GM12878 (cell line): ENCODE measurements at regions not wholly inside any gene's neighbourhood (a gene's known extent, or its start where the extent isn't known, plus 50 kb on each side); places are given as distances from the start of the nearest gene placed in this dataset.

Experiments used
- BACH1 ChIP-seq: fragments of 450-650 bp; IDR thresholded peaks from 2 replicates; pipeline ENCODE4 v1.6.1; 2017; ENCODE audit warnings: mild to moderate bottlenecking, borderline replicate concordance
- BCL3 ChIP-seq: IDR thresholded peaks from 2 replicates; pipeline ENCODE4 v1.6.1; 2011; ENCODE audit warnings: borderline replicate concordance, low read depth, mild to moderate bottlenecking, moderate library complexity, low read length; ENCODE audit not compliant: insufficient read depth, poor library complexity, severe bottlenecking
- DPF2 ChIP-seq: fragments of 450-650 bp; IDR thresholded peaks from 2 replicates; pipeline ENCODE4 v1.6.1; 2017; ENCODE audit warnings: mild to moderate bottlenecking
- ETV6 ChIP-seq, 2 experiments: fragments of 450-650 bp in 1 of 2; IDR thresholded peaks in 1 of 2; conservative IDR thresholded peaks in 1 of 2; 2 replicates each; pipeline ENCODE4 v1.6.1; 2014; ENCODE audit warnings: antibody characterized with exemption in 1 of 2, borderline replicate concordance in 1 of 2, low read depth in 1 of 2, mild to moderate bottlenecking in 1 of 2, moderate library complexity in 1 of 2
- GABPA ChIP-seq: IDR thresholded peaks from 2 replicates; pipeline ENCODE4 v1.6.1; 2014; ENCODE audit warnings: antibody characterized with exemption, low read depth, mild to moderate bottlenecking, inconsistent platforms
- IRF4 ChIP-seq: IDR thresholded peaks from 2 replicates; pipeline ENCODE4 v1.6.1; 2011; ENCODE audit warnings: low read depth, low read length
- JUND ChIP-seq: IDR thresholded peaks from 2 replicates; pipeline ENCODE4 v1.6.1; 2012; ENCODE audit warnings: low read depth, mild to moderate bottlenecking, low read length, improper control_type of control experiment, moderate library complexity
- KAT2A ChIP-seq: conservative IDR thresholded peaks from 2 replicates; pipeline ENCODE4 v1.6.1; 2011; ENCODE audit warnings: low read depth, low read length; ENCODE audit not compliant: control insufficient read depth
- NBN ChIP-seq: fragments of 450-650 bp; IDR thresholded peaks from 2 replicates; pipeline ENCODE4 v1.6.1; 2016
- NFXL1 ChIP-seq: fragments of 450-650 bp; IDR thresholded peaks from 2 replicates; pipeline ENCODE4 v1.6.1; 2017; ENCODE audit warnings: antibody characterized with exemption, mild to moderate bottlenecking, borderline replicate concordance
- NKRF ChIP-seq: fragments of 450-650 bp; conservative IDR thresholded peaks from 2 replicates; pipeline ENCODE4 v1.6.1; 2017; ENCODE audit warnings: mild to moderate bottlenecking, moderate library complexity
- POLR2AphosphoS2 ChIP-seq: IDR thresholded peaks from 2 replicates; pipeline ENCODE4 v1.6.1; 2011; ENCODE audit warnings: low read depth, mild to moderate bottlenecking, low read length, improper control_type of control experiment, moderate library complexity
- PRDM15 ChIP-seq: fragments of 450-650 bp; formaldehyde crosslinking; IDR thresholded peaks from 2 replicates; pipeline ENCODE4 v1.4.0; 2020; ENCODE audit warnings: mild to moderate bottlenecking, moderate library complexity
- RELA ChIP-seq: fragments of 450-650 bp; IDR thresholded peaks from 2 replicates; pipeline ENCODE4 v1.8.0; 2014; ENCODE audit warnings: borderline replicate concordance; ENCODE audit not compliant: partially characterized antibody
- SIX5 ChIP-seq: IDR thresholded peaks from 2 replicates; pipeline ENCODE4 v1.6.1; 2011; ENCODE audit warnings: mild to moderate bottlenecking, low read depth, low read length, moderate library complexity; ENCODE audit not compliant: severe bottlenecking
- SP1 ChIP-seq: IDR thresholded peaks from one replicate; pipeline ENCODE4 v1.6.1; 2011; ENCODE audit warnings: low read depth, low read length
- SPI1 ChIP-seq: IDR thresholded peaks from 2 replicates; pipeline ENCODE4 v1.6.1; 2011; ENCODE audit warnings: low read depth, mild to moderate bottlenecking, low read length, moderate library complexity, borderline replicate concordance; ENCODE audit not compliant: insufficient read depth
- SREBF2 ChIP-seq: IDR thresholded peaks from 2 replicates; pipeline ENCODE4 v1.6.1; 2012; ENCODE audit warnings: mild to moderate bottlenecking, low read length
- SUPT20H ChIP-seq: IDR thresholded peaks from 2 replicates; pipeline ENCODE4 v1.6.1; 2011; ENCODE audit warnings: low read depth, mild to moderate bottlenecking, low read length, moderate library complexity, borderline replicate concordance; ENCODE audit not compliant: control insufficient read depth
- TAF1 ChIP-seq: IDR thresholded peaks from 2 replicates; pipeline ENCODE4 v1.6.1; 2011; ENCODE audit warnings: mild to moderate bottlenecking, low read depth, low read length, borderline replicate concordance
- TARDBP ChIP-seq: IDR thresholded peaks from 2 replicates; pipeline ENCODE4 v1.6.1; 2016; ENCODE audit warnings: borderline replicate concordance
- TCF12 ChIP-seq: IDR thresholded peaks from 2 replicates; pipeline ENCODE4 v1.6.1; 2011; ENCODE audit warnings: low read depth, mild to moderate bottlenecking, low read length
- ZNF217 ChIP-seq: fragments of 450-650 bp; IDR thresholded peaks from 2 replicates; pipeline ENCODE4 v1.6.1; 2017; ENCODE audit warnings: antibody characterized with exemption, mild to moderate bottlenecking
- ZZZ3 ChIP-seq: IDR thresholded peaks from 2 replicates; pipeline ENCODE4 v1.6.1; 2011; ENCODE audit warnings: low read depth; ENCODE audit not compliant: control insufficient read depth, insufficient read length
- TF ChIP-seq, protein P1 (sequence below): fragments of 450-650 bp; IDR thresholded peaks from 2 replicates; pipeline ENCODE4 v1.6.1; 2016; ENCODE audit warnings: mild to moderate bottlenecking

GRCh38 chr17:70987867-70988340, 818.6 kb downstream of the KCNJ2 start (continued):
- TF ChIP-seq GABPA = no peak
- TF ChIP-seq TCF12 = peak; percentile 93
- TF ChIP-seq ZNF217 = no peak
- TF ChIP-seq NBN = peak; percentile 49; the same call in 1 of the 2 replicates
- TF ChIP-seq KAT2A = no peak
- TF ChIP-seq POLR2AphosphoS2 = no peak
- TF ChIP-seq NKRF = no peak
- no peak for TF ChIP-seq SUPT20H
- no peak for TF ChIP-seq TAF1
- TF ChIP-seq SPI1 = no peak
- TF ChIP-seq JUND = no peak
- no peak for TF ChIP-seq TARDBP
- TF ChIP-seq SP1 = no peak
- peak; percentile 36 for TF ChIP-seq RELA
- TF ChIP-seq, protein P1, sequence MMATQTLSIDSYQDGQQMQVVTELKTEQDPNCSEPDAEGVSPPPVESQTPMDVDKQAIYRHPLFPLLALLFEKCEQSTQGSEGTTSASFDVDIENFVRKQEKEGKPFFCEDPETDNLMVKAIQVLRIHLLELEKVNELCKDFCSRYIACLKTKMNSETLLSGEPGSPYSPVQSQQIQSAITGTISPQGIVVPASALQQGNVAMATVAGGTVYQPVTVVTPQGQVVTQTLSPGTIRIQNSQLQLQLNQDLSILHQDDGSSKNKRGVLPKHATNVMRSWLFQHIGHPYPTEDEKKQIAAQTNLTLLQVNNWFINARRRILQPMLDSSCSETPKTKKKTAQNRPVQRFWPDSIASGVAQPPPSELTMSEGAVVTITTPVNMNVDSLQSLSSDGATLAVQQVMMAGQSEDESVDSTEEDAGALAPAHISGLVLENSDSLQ = peak; percentile 72
- peak; percentile 28 for TF ChIP-seq BCL3
- no peak for TF ChIP-seq ZZZ3
- TF ChIP-seq DPF2 = peak; percentile 73
- TF ChIP-seq PRDM15 (CRISPR knock-in tag) = no peak
- TF ChIP-seq NFXL1 = no peak
- TF ChIP-seq SREBF2 = no peak
- TF ChIP-seq ETV6 (conservative IDR thresholded peaks at IDR 0.05 in 1 of 2, IDR thresholded peaks at IDR 0.05 in 1 of 2; ENCODE audit: borderline replicate concordance in 1 of 2, low read depth in 1 of 2) = peak in 1 of 2 experiments; percentile 63; a peak in 1 of 4 replicates
- TF ChIP-seq IRF4 = no peak
- no peak for TF ChIP-seq SIX5
- no peak for TF ChIP-seq BACH1
